CD4-positive, alpha-beta T cell treated with Interleukin-10 for 1 hour (primary cell): ENCODE measurements at regions not wholly inside any gene's neighbourhood (a gene's known extent, or its start where the extent isn't known, plus 50 kb on each side); places are given as distances from the start of the nearest gene placed in this dataset.

ENCODE experiments used
- DNase-seq: peaks from one replicate; pipeline ENCODE4 v3.0.0-alpha.2; 2020

DNA sequence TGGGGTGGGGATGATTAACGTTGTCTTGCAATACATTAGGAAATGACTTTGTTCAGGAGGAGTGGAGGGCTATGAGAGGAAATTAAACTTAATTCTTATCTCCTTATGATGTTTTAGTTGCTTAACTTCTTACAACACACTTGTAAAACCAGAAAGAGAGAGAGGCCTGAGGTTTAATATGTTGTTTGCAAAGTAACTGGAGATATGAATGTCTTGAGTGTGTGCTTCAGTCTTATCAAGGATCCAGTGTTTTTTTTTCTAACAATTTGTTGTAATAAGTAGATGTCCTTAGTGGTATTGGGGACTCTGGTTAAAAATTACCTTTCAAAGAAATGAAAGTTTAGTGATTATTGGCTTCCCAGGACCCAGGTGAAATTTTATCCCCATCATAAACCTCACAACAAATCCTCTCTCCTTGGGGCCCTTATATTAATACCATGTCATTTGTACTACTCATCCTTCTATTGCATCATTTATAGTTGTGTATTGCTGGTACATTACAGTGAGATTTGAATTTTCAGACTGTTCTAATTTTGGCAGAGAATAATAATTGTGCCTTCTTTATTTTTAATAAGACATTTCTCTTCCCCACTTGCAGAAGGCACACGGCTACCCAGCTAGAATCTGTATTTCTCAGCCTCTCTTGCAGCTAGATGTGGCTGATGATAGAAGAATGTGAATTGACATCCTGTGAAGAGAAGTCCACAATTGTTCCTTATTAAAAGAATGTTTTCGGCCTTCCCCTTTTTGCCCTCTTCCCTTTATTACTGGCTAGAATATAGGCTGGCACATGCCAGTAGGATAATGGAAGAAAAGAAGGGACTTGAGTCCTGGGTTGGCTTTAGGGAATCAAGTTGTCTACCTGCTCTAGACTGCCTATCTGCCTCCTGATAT is 91.9 kb upstream of the CXCR4 start:
- no peak for DNase-seq

DNA sequence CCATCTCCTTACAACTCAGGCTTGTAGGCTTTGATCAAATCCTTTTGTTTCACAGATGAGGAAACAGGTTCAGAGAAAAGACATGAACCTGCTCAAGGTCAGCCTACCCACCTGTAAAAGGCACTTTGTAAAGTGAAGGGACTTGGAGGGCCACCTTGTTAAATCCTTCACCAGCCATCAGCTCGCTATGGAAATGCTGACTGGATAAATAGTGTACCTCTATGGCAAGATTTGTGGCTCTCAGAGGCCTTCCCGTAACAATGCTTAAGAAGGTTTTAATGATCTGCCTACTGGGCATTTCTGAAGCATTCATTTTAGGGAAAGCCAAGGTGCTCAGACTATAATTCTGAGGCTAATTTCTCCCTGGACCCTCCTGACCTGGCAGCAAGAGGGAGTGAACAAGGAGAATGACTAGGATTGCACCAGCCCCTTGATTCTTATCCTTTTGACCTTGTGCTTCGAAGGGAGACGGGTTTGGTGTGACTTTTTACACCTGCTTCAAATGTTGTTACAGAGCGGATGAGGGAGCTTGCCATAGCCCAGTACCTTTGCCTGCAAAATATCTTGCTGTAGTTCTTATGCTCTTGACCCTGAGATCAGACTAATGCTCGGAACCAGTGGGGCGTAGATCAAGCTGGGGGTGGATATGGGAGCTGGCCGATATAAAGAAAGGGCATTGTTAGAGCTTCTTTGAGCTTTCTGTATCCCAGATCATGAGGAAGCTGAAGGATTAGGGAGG is 90.9 kb upstream of the CXCR4 start:
- DNase-seq: no peak

DNA sequence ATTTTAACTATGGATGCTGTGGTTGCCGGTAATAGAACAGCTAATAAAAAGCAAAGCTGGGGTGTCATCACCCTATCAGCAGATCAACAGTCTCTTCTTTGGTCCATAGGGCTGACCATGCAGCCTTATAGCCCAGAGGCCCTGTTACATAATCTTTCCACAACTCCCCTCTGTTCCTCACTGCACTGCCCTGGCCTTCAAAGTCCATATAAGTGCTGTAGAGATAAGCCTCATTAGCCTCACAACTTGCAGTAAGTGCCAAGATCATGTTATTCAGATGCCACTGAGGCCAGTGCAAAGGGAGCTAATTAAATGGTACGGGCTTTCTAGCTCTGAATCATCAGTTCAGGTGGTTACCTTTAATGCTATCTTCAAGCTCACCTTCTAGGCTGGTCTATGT is 89.7 kb upstream of the CXCR4 start:
- DNase-seq: no peak

DNA sequence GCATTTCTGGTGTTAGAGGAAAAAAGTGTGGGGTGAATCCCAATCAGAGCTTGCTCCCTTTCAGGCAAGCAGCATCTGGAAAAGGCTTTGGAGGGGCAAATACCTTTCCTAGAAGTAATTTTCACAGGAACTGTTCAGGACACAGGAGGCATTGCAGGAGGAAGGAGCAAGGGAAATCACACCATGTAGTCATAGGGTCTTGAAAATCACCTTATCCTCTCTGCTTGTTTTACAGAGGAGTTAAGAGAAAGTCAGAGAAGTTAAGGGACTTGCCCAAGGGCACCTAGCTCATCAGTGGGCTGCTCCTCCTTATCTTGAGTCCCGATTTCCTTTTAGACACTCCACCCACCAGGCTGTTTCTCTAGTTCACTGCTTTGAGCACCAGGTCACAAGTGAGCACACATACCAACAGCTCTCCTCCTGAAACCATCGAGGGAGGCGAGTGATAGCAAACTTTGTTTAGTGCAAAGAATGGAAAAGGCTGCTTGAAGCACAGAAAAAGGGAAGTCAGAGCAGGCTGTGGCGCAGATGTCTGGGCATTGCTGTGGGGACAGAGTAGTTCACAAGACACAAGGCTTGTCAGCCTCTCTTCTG is 89.2 kb upstream of the CXCR4 start:
- DNase-seq: no peak

DNA sequence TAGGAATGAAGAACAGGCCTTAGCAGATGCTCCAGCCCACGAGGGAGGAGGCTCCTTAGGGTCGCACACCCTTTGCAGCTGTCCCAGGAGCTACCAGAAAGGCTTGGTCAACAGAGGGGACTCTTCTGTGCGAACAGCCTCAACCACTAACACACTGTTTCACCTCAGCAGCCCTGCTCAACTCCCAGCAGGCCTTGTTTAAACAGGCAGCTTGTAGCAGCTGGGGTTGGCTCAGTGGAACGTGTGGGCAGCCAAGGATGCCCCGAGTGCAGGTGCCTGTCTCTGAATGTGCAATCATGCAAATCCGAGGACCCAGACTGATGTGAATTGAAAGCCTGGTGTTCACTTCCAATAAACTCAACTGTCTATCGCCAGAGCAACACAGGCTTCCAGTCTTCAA is 88.7 kb upstream of the CXCR4 start:
- DNase-seq: no peak

DNA sequence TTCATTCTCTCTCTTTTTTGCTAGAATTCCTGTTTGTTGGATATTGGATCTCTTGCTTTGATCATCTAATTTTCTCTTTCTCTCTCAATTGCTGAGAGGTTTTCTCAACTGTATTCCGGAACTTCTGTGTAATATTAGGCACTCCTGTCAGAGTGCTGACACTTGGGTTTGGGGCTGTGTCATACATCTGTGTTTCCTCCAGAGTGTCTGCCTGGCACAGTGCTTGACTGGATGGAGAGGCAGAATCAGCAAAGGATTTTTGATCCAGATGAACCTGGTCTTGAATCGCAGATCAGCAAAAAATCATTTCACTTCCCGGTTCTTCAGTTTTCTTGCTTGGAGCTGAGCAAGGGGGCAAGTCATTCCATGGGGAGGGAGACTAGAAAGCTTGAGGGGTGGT is 87.7 kb upstream of the CXCR4 start:
- DNase-seq: no peak

DNA sequence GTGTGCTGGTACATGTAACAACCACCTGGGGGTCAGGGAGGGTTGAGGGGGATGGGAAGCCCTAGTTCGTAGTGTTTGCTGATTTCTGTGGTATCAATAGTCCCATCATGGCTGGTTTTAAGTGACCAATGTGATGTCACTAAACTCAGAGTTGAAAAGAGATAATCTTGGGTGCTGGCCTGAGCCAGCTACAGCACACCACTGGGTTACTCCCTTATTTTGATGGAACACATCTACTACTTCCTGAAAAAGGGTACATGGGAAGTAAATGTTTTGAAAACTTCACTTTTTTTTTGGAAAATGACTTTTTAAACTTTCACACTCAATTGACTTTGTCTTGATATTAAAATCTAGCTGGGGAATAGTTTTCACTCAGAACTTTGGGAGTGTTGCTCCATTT is 87.0 kb upstream of the CXCR4 start:
- DNase-seq: no peak

DNA sequence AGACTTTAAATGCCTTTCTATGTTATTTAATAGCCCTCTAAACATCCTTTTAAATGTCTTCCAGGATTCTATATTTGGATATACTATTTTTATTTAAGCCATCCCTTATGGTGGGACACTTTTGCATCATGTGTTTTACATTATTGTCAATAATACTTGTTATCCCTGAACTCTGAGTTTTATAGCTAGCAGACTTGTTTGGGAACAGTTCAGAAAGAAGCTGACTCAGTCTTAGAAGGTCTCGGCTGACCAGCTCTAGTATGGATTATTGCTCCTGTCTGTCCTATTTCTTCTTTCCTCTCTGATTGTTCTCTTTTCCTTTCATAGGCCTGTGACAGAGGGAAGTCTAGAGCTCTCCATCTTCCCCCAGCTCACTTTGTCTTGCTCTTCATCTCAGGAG is 77.3 kb upstream of the CXCR4 start:
- no peak for DNase-seq

DNA sequence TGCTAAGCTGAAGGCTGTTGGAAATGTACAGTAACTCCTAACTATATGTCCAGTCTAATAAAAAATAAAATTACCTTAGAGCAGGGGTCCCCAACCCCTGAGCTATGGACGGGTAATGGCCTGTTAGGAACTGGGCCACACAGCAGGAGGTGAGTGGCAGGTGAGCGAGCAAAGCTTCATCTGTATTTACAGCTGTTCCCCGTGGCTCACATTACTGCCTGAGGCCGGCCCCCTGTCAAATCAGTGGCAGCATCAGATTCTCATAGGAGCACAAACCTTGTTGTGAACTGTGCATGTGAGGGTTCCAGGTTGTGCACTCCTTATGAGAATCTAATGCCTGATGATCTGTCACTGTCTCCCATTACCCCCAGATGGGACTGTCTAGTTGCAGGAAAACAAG is 73.1 kb upstream of the CXCR4 start:
- DNase-seq: no peak

DNA sequence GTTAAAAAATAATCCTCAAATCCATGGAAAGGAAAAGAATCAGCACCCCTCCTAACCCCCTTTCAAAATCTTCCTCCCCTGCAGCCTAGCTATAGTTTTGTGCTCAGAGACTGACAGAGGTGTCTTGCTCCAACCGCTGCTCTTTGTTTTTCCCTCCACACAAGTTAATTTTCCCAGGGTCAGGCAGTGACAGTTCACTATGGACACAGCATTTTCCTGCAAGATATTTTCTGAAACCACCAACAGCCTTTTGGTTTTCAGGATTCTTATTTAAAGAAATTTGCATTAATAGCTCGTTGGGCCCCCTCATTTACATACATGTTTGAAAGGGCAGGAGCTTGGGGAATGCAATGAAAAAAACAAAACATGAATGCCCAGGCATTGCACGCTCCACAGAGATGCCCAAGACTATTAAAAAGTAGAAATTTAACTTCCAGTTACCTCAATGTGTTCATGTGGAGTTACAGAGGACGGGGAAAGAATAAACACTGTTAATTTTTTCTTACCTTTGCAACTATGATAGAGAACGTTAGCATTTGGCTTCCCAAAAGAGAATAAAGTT is 71.4 kb upstream of the CXCR4 start:
- DNase-seq: no peak

DNA sequence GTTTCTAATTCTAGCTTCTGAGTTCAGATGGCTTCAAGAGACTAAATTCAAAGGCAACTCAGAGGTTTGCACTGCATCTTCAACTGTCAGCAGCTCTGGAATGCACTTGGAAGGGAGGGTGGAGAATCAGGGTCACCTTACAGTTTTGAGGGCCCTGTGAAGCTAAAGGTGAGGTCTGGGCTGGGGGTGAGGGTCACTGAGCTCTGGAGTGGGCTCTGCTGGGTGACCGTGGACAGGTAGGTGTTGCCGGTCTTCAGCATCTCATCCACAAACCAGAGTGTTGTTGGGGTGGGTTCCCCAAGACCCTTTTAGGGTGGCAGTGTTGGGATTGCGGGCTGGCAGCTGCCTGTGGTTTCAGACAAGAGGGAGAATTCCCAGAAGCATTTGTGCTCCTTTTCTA is 70.1 kb upstream of the CXCR4 start:
- DNase-seq: no peak

DNA sequence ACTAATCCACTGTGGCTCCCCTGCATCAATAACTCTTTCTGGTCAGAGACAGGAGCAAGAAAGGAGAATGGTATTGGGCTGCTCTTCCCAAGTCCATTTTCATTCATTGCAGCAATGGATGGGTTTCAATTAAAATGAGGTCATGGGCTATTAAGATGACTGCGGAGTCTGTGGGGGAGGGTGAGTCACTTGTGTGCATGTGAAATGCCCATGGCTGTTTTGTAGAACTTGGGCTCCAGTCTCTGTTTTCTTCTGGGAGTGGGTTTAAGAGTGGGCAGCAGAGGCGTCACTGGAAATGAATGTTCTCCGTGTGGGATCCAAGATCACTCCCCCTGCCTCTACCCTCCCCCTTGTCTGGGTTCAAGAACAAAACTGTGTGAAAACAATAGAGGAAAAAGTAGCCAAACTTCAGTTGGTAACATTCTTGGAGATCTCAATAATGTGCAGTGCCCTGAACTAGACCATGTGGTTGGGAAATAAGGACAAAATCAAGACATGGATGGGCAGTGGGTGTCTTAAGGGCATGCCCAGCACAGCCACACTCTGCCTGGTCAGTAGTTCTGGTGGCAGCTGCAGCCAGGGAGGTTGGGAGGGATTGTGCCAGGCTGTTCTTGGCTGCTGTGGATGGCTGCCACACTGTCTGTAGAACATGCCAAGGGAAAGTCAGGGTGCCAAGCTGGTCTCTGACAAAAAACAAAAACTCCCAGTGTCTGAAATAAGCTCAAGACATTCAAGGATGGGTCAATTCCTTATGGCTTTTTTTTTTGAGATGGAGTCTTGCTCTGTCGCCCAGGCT is 68.2 kb upstream of the CXCR4 start:
- no peak for DNase-seq

DNA sequence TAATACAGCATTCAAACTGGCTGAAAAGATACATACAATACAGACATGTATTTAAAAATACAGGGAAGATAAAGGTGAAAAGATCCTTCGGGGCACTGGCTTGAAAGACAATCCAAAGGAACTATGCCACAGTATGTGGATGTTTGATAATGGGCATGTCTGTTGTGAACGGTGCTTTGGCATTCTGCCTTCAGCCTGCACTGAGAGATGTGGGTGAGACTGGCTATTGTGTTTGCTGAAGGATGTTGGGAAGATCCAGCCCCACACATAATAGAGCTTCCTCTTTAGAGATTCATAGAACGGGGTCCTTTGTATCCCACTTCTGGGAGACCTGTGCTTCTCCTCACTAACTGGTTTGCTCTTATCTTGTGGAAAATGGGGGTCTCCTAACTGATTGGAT is 65.1 kb upstream of the CXCR4 start:
- DNase-seq: no peak

DNA sequence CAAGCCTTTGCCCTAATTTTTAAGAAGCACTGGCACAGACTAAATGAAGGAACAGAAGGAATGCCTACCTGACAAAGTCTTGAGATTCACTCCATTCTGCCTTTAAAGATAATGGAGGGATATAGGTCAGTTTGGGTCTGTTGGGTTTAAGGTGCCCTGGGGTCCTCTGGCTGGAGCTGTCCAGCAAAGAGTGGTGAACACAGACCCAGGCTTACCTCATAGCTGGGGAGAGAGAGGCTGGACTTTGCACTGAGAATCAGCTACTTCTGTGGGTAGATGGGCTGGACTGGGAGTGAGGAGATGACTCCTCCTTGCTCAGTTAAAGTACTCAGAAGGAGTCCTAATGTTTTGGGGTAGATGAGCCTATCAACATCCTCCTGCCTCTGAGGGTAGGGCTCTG is 64.4 kb upstream of the CXCR4 start:
- no peak for DNase-seq

DNA sequence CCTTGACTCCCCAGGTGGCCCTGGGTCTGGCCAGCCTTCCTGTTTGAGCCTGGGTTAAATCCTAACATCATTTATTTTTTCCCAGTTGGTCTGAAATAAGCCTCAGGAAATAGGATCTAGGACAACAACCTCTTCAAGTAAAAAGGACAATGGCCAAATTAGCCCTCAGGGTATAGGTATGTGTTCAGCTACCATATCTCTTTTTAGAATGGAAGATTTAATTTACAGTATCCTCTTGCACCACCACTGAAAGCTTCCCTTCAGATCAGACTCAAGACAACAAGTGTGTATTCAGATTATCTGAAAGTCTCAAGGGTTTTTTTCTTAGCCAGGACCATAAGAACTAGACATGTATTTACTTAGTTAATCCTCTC is 61.6 kb upstream of the CXCR4 start:
- DNase-seq: no peak

DNA sequence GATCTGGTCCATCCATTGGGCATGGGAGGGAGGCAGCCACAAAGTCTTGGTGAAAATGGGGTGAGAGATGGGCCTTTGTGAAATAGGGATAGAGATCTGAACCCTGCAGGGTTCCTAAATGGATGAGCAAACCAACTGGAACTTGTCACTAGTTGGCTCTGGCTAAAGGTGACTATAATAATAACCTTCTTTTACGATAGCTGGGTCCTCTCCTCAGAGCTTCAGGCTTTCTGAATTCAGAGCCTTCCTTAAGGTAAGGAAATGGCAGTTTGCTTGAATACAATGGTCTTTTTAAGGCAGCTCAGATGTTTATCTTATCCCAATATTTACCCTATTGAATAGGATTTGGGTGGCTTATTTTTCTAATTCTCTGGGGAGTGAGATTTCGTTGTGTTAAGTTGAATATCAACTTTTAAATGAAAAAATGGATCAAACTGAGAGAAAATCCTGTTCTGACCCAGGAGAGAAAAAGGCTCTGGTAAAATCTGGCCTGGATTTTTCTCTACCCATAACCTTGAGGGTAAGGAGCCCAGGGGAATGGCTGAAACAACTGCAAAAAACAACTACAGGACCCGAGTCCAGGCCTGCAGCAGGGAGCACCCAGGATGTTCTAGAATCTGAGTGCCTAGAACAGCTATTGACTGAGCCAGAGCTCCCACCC is 61.1 kb upstream of the CXCR4 start:
- no peak for DNase-seq

DNA sequence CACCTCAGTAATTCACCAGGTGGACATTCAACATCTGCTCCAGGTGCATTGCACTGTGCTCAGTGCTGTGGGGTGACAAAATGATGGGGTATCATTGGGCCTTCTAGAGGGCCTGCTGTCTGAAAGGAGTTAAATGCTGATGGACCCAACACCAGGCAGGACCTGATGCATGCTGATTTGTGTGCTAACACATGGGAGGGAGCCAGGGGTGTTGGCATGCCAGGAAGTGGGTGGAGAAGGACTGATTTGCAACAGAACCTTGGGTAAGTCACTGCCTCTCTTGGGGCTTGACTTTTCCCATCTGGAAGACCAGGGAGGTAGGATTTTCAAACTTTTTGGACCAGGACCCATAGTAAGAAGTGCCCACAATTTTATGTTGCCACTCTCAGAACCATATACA is 57.9 kb upstream of the CXCR4 start:
- no peak for DNase-seq

DNA sequence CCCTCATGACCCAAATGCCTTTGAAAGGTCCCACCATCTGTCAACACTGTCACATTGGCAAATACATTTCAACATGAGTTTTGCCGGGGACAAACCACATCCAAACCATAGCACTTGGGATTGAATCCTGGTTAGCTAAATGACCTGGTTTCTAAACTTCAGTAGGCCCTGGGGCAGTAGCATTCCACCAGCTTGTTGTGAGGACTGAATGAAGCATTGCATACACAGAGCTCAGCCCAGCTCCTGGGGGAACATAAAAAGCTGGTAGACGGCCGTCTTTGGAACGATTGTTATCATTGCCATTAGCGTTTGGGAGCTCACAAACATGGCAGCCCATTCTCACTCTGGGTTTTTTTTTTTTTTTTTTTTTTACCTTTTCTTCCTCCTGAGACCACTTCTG is 57.5 kb upstream of the CXCR4 start:
- no peak for DNase-seq

DNA sequence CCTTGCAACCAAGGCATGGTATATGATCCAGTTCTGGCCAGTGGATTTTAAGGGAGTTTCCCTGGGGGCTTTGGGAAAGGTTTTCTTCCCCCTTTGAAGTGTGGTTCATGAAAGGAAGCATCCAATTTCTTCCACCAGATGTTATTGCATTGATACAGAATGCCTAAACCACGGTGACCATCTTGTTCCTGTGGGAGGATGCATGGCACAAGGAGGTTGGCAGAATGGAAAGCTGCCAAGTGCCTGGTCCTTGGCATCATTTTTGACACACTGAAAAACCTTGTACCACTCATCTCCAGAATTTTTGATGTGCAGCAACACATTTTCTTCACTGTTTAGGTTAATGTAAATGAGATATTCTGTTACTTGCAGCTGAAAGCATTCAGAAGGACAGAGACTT is 55.2 kb upstream of the CXCR4 start:
- no peak for DNase-seq

DNA sequence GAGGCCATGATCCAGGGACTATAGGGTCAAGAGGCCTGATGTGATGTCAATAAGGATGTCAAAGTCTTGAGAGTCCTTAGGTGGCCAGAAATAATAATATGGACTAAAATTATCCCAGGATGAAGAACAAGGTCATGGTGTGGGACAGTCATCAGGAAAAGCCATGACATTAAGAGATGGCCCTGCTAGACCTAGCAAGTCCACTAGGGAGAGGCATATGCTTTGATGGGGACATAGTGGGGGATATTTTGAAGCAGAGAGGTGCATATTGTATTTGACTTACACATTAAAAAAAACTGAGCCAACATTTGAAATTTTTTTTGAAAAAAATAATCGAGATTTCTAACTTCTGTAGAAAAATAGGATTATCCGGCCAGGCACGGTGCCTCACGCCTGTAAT is 53.3 kb upstream of the CXCR4 start:
- DNase-seq: no peak

DNA sequence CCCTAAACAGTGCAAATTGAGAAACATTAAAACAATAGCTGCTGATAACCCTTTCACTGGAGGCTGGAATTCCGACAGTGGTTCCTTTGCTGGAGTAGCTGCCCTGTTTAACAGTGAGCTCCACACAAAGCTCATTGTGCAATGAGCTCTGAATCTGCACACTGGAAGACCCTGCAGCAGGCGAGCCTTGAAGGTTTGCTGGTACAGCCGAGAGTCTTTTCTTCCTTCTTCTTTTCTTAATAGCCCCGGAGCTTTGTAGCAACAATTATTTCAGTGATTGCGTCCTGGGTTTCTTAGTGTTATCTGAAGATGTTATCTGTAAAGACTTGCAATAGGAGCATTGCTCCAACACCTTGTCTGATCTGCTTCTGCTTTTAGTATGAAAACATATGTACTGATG is 50.8 kb upstream of the CXCR4 start:
- no peak for DNase-seq

DNA sequence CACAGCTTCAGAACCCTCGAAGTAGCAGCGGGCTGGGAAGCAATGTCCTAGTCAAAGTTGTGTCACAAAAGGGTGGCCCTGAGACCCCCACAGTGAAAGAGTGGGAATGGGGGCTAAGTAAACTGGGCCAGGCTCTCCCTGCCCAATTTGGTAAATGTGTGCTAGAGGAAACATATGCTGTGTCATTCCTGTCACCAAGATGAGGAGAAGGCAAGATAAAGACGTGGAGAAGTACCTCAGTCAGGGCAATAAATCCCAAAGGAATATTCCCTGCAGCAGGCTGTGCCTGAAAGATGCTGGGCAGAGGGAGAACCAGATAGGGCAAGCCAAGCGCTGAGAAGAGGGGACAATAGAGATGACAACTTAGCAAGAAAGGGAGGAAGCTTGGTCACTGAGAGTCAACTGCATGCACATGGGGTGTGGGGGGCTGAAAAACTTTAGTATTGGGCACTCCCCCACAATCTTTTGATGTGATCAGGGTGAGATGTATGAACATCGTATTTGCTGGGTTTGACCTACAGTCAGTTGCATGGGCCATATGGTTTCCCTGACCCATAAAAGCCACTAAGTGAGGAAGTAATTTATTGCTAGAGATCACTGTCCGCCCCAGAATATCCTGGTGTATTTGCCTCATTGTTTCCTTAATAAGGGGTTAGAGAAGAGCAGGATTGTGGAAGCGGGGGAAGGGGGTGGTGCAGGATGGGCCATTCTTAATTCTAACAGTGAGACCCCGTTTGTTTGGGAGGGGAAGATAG is 49.9 kb upstream of the CXCR4 start:
- no peak for DNase-seq
